OCI-LY7 (cell line): ENCODE measurements at regions not wholly inside any gene's neighbourhood (a gene's known extent, or its start where the extent isn't known, plus 50 kb on each side); places are given as distances from the start of the nearest gene placed in this dataset.

ENCODE experiments used
- BruUV-seq: library from RNA; stranded (reverse); fragments of 400-500 nt; replicated peaks from 2 replicates; lab custom pipeline; 2021; lab: Mats Ljungman, UMichigan
- CTCF ChIA-PET: fragments of 300-600 bp; sonication (Branson Sonifier 250); formaldehyde crosslinking; loops from one replicate; lab custom pipeline; 2022; ENCODE audit warnings: antibody characterized with exemption; ENCODE audit not compliant: unreplicated experiment; lab: Charles Lee
- POLR2A ChIA-PET: fragments of 300-600 bp; sonication (Branson Sonifier 250); formaldehyde crosslinking; loops from one replicate; lab custom pipeline; 2022; ENCODE audit warnings: antibody characterized with exemption; lab: Charles Lee
- DNase-seq: peaks from one replicate; pipeline ENCODE4 v3.0.0-alpha.2; 2015; ENCODE audit warnings: low spot score
- H2AFZ ChIP-seq: fragments of 200-600 bp; sonication (generic), shearing (Covaris generic); 2 replicates; pipeline ENCODE4 v1.6.1; 2014; ENCODE audit warnings: mild to moderate bottlenecking, antibody characterized with exemption, low read length, moderate library complexity
- H3K27ac ChIP-seq: fragments of 200-600 bp; sonication (generic); 2 replicates; pipeline ENCODE4 v1.5.1; 2014; ENCODE audit warnings: mixed run types, low read depth, mild to moderate bottlenecking, moderate library complexity, low read length, inconsistent platforms; ENCODE audit not compliant: poor library complexity, severe bottlenecking
- H3K36me3 ChIP-seq: fragments of 200-600 bp; sonication (generic); 2 replicates; pipeline ENCODE4 v1.6.1; 2014; ENCODE audit warnings: mild to moderate bottlenecking, antibody characterized with exemption, low read length, moderate library complexity, mixed read lengths; ENCODE audit not compliant: insufficient read depth
- H3K4me1 ChIP-seq: fragments of 200-600 bp; sonication (generic); 2 replicates; pipeline ENCODE4 v1.5.1; 2014; ENCODE audit warnings: mild to moderate bottlenecking, low read length; ENCODE audit not compliant: insufficient read depth, poor library complexity, severe bottlenecking
- H3K4me2 ChIP-seq: fragments of 200-600 bp; sonication (generic); 2 replicates; pipeline ENCODE4 v1.6.1; 2014; ENCODE audit warnings: mild to moderate bottlenecking, low read length
- H3K4me3 ChIP-seq: fragments of 200-600 bp; sonication (generic); 2 replicates; pipeline ENCODE4 v1.5.1; 2014; ENCODE audit warnings: mild to moderate bottlenecking, low read depth, low read length; ENCODE audit not compliant: poor library complexity, severe bottlenecking
- H3K79me2 ChIP-seq: fragments of 200-600 bp; sonication (generic); 2 replicates; pipeline ENCODE4 v1.6.1; 2016; ENCODE audit warnings: low read depth, mild to moderate bottlenecking, low read length, moderate library complexity, mixed read lengths; ENCODE audit not compliant: insufficient read depth
- H3K9me2 ChIP-seq: fragments of 200-600 bp; sonication (generic); 2 replicates; pipeline ENCODE4 v1.6.1; 2016; ENCODE audit warnings: mild to moderate bottlenecking, low read length, mixed read lengths; ENCODE audit not compliant: insufficient read depth
- H3K9me3 ChIP-seq: fragments of 200-600 bp; sonication (generic); 2 replicates; pipeline ENCODE4 v1.6.1; 2014; ENCODE audit warnings: mild to moderate bottlenecking, mixed run types, low read length, mixed read lengths
- H4K20me1 ChIP-seq: fragments of 200-600 bp; sonication (generic); 2 replicates; pipeline ENCODE4 v1.6.1; 2014; ENCODE audit warnings: mild to moderate bottlenecking, antibody characterized with exemption, low read length, moderate library complexity, mixed read lengths; ENCODE audit not compliant: insufficient read depth
- CTCF ChIP-seq: fragments of 200-600 bp; sonication (generic); conservative IDR thresholded peaks from 2 replicates; pipeline ENCODE4 v1.5.1; 2014; ENCODE audit warnings: mild to moderate bottlenecking, antibody characterized with exemption, low read length, moderate library complexity, mixed read lengths
- EZH2phosphoT487 ChIP-seq: fragments of 200-600 bp; sonication (generic); IDR thresholded peaks from 2 replicates; pipeline ENCODE4 v1.6.1; 2018; ENCODE audit warnings: low read depth, borderline replicate concordance, mild to moderate bottlenecking, mixed run types, antibody characterized with exemption, low read length, moderate library complexity, mixed read lengths
- intact Hi-C: fragments of 100-400 bp; cut with micrococcal nuclease; formaldehyde crosslinking; loops from one replicate; pipeline ENCODE4 v1.10.0; 2022; ENCODE audit not compliant: unreplicated experiment

DNA sequence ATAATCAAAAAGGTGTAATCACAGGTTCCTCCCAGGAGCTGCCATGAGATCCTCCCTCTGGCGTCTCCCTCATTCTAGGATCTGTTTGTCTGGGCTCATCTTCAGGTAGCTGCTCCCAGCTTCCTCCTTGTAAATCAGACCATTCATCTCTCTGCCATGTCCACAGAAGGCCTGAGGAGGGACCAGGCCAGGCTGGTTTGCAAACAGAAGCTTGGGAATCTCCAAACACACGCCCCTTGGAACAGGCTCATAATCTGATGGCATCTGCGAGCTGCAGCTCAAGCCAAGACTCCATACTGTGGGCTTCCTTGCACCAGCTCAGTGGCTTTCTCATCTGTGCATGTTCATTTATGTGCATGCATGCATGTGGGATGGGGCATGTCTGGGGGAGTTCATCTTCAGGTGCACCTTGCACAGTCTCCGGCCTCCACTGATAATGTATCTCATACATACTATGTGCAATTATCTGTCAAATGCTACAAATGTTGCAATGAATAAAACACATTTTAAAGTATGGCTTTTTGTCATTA lies 134.9 kb downstream of the NXPE2 start:
- H3K4me1 ChIP-seq, result no peaks in the 10 kb centered on the region
- H4K20me1 ChIP-seq, result no peaks in the 10 kb centered on the region
- H3K79me2 ChIP-seq, result no peaks in the 10 kb centered on the region
- H3K27ac ChIP-seq, result no peak overlapping the region
- H2AFZ ChIP-seq, result no peak overlapping the region
- BruUV-seq, result no TSS peak
- no peak overlapping the region for H3K4me3 ChIP-seq
- H3K36me3 ChIP-seq, result no peaks in the 10 kb centered on the region
- TF ChIP-seq CTCF, result no peak
- intact Hi-C loops, result no loop called here
- no peak overlapping the region for H3K4me2 ChIP-seq
- CTCF ChIA-PET, result no interaction called here
- H3K9me2 ChIP-seq, result no peaks in the 10 kb centered on the region
- DNase-seq, result no peak
- no peaks in the 10 kb centered on the region for H3K9me3 ChIP-seq
- POLR2A ChIA-PET, result interaction anchor here (0.6 kb wide), 1 partner anchor 60 kb away, joined by 3 read pairs; no protein-coding TSS in a partner anchor

DNA sequence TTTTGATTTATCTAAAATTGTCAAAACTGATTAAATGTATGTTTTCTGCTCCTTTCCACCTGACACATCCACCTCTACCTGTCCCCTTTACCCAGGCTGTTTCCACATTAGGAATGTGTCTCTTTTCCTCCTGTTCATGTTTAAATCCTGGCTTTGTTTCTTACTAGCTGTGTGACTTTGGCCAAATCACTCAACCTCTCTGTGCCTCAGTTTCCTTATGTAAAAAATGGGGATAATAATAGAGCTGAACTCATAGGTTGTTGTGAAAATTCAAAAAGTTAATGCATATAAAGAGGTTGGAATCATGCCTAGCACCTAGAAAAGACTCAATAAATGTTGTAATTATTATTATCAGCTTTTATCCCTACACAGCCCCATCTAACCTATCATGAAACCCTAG lies 136.8 kb downstream of the NXPE2 start:
- H3K9me3 ChIP-seq, result no peaks in the 10 kb centered on the region
- no peaks in the 10 kb centered on the region for H3K4me1 ChIP-seq
- H3K4me2 ChIP-seq, result no peak overlapping the region
- H4K20me1 ChIP-seq, result no peaks in the 10 kb centered on the region
- no peaks in the 10 kb centered on the region for H3K36me3 ChIP-seq
- H2AFZ ChIP-seq, result no peak overlapping the region
- DNase-seq, result no peak
- no peak for TF ChIP-seq CTCF
- no peak for TF ChIP-seq EZH2phosphoT487
- no peak overlapping the region for H3K27ac ChIP-seq
- no peaks in the 10 kb centered on the region for H3K79me2 ChIP-seq
- no TSS peak for BruUV-seq
- no peak overlapping the region for H3K4me3 ChIP-seq
- no peaks in the 10 kb centered on the region for H3K9me2 ChIP-seq
- intact Hi-C loops, result no loop called here
- POLR2A ChIA-PET, result interaction anchor here (0.6 kb wide), 1 partner anchor 1891 kb away, joined by 3 read pairs; no protein-coding TSS in a partner anchor
- CTCF ChIA-PET, result no interaction called here

GRCh38 chr11:114815761-114816160 lies 137.4 kb downstream of the NXPE2 start:
- H3K4me1 ChIP-seq, result no peaks in the 10 kb centered on the region
- H3K27ac ChIP-seq, result no peak overlapping the region
- H3K36me3 ChIP-seq, result no peaks in the 10 kb centered on the region
- H3K9me2 ChIP-seq, result no peaks in the 10 kb centered on the region
- no peak overlapping the region for H2AFZ ChIP-seq
- H3K4me3 ChIP-seq, result no peak overlapping the region
- ChIA-PET CTCF (no interaction called here), POLR2A (interaction anchor here (0.6 kb wide), 1 partner anchor 1890 kb away, joined by 3 read pairs; no protein-coding TSS in a partner anchor)
- DNase-seq, result no peak
- H3K4me2 ChIP-seq, result no peak overlapping the region
- BruUV-seq, result no TSS peak
- no peaks in the 10 kb centered on the region for H3K79me2 ChIP-seq
- H3K9me3 ChIP-seq, result no peaks in the 10 kb centered on the region
- intact Hi-C loops, result no loop called here
- no peaks in the 10 kb centered on the region for H4K20me1 ChIP-seq
- TF ChIP-seq EZH2phosphoT487, result no peak
- no peak for TF ChIP-seq CTCF
